Breast epithelium (tissue), 3 donors: ENCODE measurements at regions not wholly inside any gene's neighbourhood (a gene's known extent, or its start where the extent isn't known, plus 50 kb on each side); places are given as distances from the start of the nearest gene placed in this dataset.

Experiments
- CTCF ChIP-seq, 3 donors: fragments of 450-650 bp; IDR thresholded peaks; one replicate each; pipeline ENCODE4 v1.5.1; 2016 to 2017; ENCODE audit warnings: antibody characterized with exemption in 3 of 3, mild to moderate bottlenecking in 3 of 3, moderate library complexity in 3 of 3
- POLR2A ChIP-seq: fragments of 450-650 bp; IDR thresholded peaks from one replicate; pipeline ENCODE4 v1.6.1; 2016; ENCODE audit warnings: antibody characterized with exemption, mild to moderate bottlenecking, moderate library complexity

GRCh38 chr9:12904261-12905000 lies 129.6 kb downstream of the LURAP1L start:
- TF ChIP-seq POLR2A (no peak), CTCF (IDR thresholded peaks at IDR 0.05) (no peak)
